ENCODE measurements at regions not wholly inside any gene's neighbourhood (a gene's known extent, or its start where the extent isn't known, plus 50 kb on each side); places are given as distances from the start of the nearest gene placed in this dataset.

- no peak for DNase-seq (ENCODE audit: low read depth in 2 of 2)
- no peak overlapping the region for H3K4me3 ChIP-seq (replicated peaks in 1 of 2; ENCODE audit: low read depth in 2 of 2, low read length in 2 of 2)
- TF ChIP-seq CTCF (IDR thresholded peaks at IDR 0.05; ENCODE audit: low read depth, low read length) = no peak
Measured at GRCh38 chr3:77772459-77772858, 732.6 kb downstream of the ROBO2 start.

- DNase-seq (ENCODE audit: low read depth in 2 of 2) = no peak
- no peak for TF ChIP-seq CTCF (IDR thresholded peaks at IDR 0.05; ENCODE audit: low read depth, low read length)
- no peak overlapping the region for H3K4me3 ChIP-seq (replicated peaks in 1 of 2; ENCODE audit: low read depth in 2 of 2, low read length in 2 of 2)
Measured at GRCh38 chr3:77773084-77773483, 733.2 kb downstream of the ROBO2 start.

- no peak for DNase-seq (ENCODE audit: low read depth in 2 of 2)
- H3K4me3 ChIP-seq (replicated peaks in 1 of 2; ENCODE audit: low read depth in 2 of 2, low read length in 2 of 2) = no peak overlapping the region
- no peak for TF ChIP-seq CTCF (IDR thresholded peaks at IDR 0.05; ENCODE audit: low read depth, low read length)
Measured at GRCh38 chr3:77780278-77780996, 740.5 kb downstream of the ROBO2 start.

GRCh38 chr3:77786216-77786615 lies 746.3 kb downstream of the ROBO2 start:
- no peak for TF ChIP-seq CTCF (IDR thresholded peaks at IDR 0.05; ENCODE audit: low read depth, low read length)
- DNase-seq (ENCODE audit: low read depth in 2 of 2) = no peak

GRCh38 chr3:77795013-77795412 lies 755.1 kb downstream of the ROBO2 start:
- no peak for DNase-seq (ENCODE audit: low read depth in 2 of 2)
- no peak for TF ChIP-seq CTCF (IDR thresholded peaks at IDR 0.05; ENCODE audit: low read depth, low read length)
- no peak overlapping the region for H3K4me3 ChIP-seq (replicated peaks in 1 of 2; ENCODE audit: low read depth in 2 of 2, low read length in 2 of 2)

More at GRCh38 chr3:77786216-77786615, 746.3 kb downstream of the ROBO2 start:
- H3K4me3 ChIP-seq (replicated peaks in 1 of 2; ENCODE audit: low read depth in 2 of 2, low read length in 2 of 2) = no peak overlapping the region

GRCh38 chr3:77799278-77799677 lies 759.4 kb downstream of the ROBO2 start:
- TF ChIP-seq CTCF (IDR thresholded peaks at IDR 0.05; ENCODE audit: low read depth, low read length) = no peak
- no peak overlapping the region for H3K4me3 ChIP-seq (replicated peaks in 1 of 2; ENCODE audit: low read depth in 2 of 2, low read length in 2 of 2)
- no peak for DNase-seq (ENCODE audit: low read depth in 2 of 2)

- DNase-seq (ENCODE audit: low read depth in 2 of 2) = no peak
- no peak for TF ChIP-seq CTCF (IDR thresholded peaks at IDR 0.05; ENCODE audit: low read depth, low read length)
- no peak overlapping the region for H3K4me3 ChIP-seq (replicated peaks in 1 of 2; ENCODE audit: low read depth in 2 of 2, low read length in 2 of 2)
Measured at GRCh38 chr3:77800893-77801292, 761.0 kb downstream of the ROBO2 start.

Data from cardiac fibroblast (primary cell).